ENCODE measurements at regions not wholly inside any gene's neighbourhood (a gene's known extent, or its start where the extent isn't known, plus 50 kb on each side); places are given as distances from the start of the nearest gene placed in this dataset.

DNA sequence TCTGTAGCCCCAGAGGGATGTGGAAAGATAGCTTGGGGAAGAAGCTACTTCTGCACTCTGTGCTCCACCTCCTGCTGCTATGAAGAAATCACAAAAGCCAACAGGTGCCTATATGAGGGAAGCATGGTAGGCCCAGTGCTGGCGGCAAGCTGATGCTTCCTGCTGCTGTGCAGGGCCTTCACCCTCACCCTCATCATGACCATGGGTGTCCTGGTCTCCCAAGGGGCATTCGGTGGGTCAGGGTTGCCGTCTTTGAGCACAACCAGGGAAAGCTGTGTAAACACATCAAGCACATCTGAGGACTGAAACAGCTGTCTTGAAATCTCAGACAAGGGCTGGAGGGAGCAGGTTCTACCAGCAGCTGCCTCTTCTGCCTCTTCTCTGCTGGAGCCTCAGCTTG is 184.0 kb downstream of the FNDC1 start:
- Histone ChIP-seq H3K4me1 (ENCODE audit: low read length) (no peaks in the 10 kb centered on the region), H3K4me2 (ENCODE audit: low read depth, low read length, poor library complexity, severe bottlenecking) (no peak overlapping the region), H2AFZ (ENCODE audit: low read length) (no peak overlapping the region), H3K27ac (ENCODE audit: low read length) (no peak overlapping the region), H3K9me3 (ENCODE audit: low read length) (no peaks in the 10 kb centered on the region), H3K9ac (ENCODE audit: low read length) (no peak overlapping the region), H3K36me3 (ENCODE audit: insufficient read depth, low read length) (no peaks in the 10 kb centered on the region), H3K79me2 (ENCODE audit: low read length) (no peaks in the 10 kb centered on the region), H4K20me1 (ENCODE audit: insufficient read depth, low read depth, low read length) (no peaks in the 10 kb centered on the region), H3K4me3 (ENCODE audit: low read length) (no peak overlapping the region), H3K27me3 (ENCODE audit: low read length) (0 out of 2 replicates have a peak, but pooled peaks cover 3% of the 10 kb centered on the region), H3K9me2 (replicated peaks; ENCODE audit: insufficient read depth, low read length) (no peaks in the 10 kb centered on the region)
- no peak for DNase-seq

GRCh38 chr6:159351707-159352106 is 182.5 kb downstream of the FNDC1 start:
- Histone ChIP-seq H3K9ac (ENCODE audit: low read length) (no peak overlapping the region), H3K27me3 (ENCODE audit: low read length) (0 out of 2 replicates have a peak, but pooled peaks cover 3% of the 10 kb centered on the region), H3K4me3 (ENCODE audit: low read length) (no peak overlapping the region), H3K4me1 (ENCODE audit: low read length) (no peaks in the 10 kb centered on the region), H4K20me1 (ENCODE audit: insufficient read depth, low read depth, low read length) (no peaks in the 10 kb centered on the region), H3K9me2 (replicated peaks; ENCODE audit: insufficient read depth, low read length) (no peaks in the 10 kb centered on the region), H3K36me3 (ENCODE audit: insufficient read depth, low read length) (no peaks in the 10 kb centered on the region), H3K4me2 (ENCODE audit: low read depth, low read length, poor library complexity, severe bottlenecking) (no peak overlapping the region), H2AFZ (ENCODE audit: low read length) (no peak overlapping the region), H3K79me2 (ENCODE audit: low read length) (no peaks in the 10 kb centered on the region), H3K9me3 (ENCODE audit: low read length) (no peaks in the 10 kb centered on the region), H3K27ac (ENCODE audit: low read length) (no peak overlapping the region)
- no peak for DNase-seq

DNA sequence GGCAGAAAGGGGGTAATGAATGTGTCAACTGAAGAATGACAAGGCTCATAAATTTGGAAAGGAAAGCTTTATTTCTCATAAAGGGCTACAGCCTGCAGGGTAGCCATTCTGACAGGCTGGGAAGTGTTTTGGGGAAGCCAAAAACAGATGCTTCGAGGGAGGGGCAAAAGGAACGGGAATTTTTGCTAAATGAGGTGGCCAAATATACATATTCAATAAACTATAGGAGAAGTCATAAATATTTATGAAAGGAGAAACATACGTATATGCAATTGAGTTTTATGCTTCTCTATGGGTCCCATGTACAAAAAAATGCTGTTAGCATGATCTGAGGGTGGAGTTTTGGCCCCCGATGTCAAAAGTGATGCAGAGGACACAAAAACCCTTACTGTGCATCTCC is 180.7 kb downstream of the FNDC1 start:
- Histone ChIP-seq H3K4me2 (ENCODE audit: low read depth, low read length, poor library complexity, severe bottlenecking) (no peak overlapping the region), H3K9me2 (replicated peaks; ENCODE audit: insufficient read depth, low read length) (no peaks in the 10 kb centered on the region), H3K9me3 (ENCODE audit: low read length) (no peaks in the 10 kb centered on the region), H3K4me1 (ENCODE audit: low read length) (no peaks in the 10 kb centered on the region), H3K4me3 (ENCODE audit: low read length) (no peak overlapping the region), H2AFZ (ENCODE audit: low read length) (no peak overlapping the region), H3K79me2 (ENCODE audit: low read length) (no peaks in the 10 kb centered on the region), H3K36me3 (ENCODE audit: insufficient read depth, low read length) (no peaks in the 10 kb centered on the region), H3K27me3 (ENCODE audit: low read length) (0 out of 2 replicates have a peak, but pooled peaks cover 3% of the 10 kb centered on the region), H3K27ac (ENCODE audit: low read length) (no peak overlapping the region), H4K20me1 (ENCODE audit: insufficient read depth, low read depth, low read length) (no peaks in the 10 kb centered on the region), H3K9ac (ENCODE audit: low read length) (no peak overlapping the region)
- DNase-seq: no peak

DNA sequence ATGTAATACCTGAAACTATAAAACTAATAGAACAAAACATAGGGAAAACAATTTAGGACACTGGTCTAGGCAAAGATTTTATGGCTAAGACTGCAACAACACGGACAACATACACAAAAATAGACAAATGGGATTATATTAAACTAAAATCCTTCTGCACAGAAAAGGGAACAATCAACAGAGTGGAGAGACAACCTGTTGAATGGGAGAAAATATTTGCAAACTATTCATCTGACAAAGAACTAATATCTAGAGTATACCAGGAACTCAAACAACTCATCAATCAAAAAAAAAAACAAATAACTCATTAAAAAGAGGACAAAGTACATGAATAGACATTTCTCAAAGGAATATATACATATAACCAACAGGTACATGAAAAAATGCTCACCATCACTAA is 174.5 kb downstream of the FNDC1 start:
- no peak overlapping the region for H3K4me2 ChIP-seq (ENCODE audit: low read depth, low read length, poor library complexity, severe bottlenecking)
- no peak for DNase-seq
- no peaks in the 10 kb centered on the region for H3K4me1 ChIP-seq (ENCODE audit: low read length)
- H3K9ac ChIP-seq (ENCODE audit: low read length): no peak overlapping the region
- no peaks in the 10 kb centered on the region for H3K9me2 ChIP-seq (replicated peaks; ENCODE audit: insufficient read depth, low read length)
- no peaks in the 10 kb centered on the region for H3K36me3 ChIP-seq (ENCODE audit: insufficient read depth, low read length)
- no peak overlapping the region for H3K27ac ChIP-seq (ENCODE audit: low read length)
- H3K9me3 ChIP-seq (ENCODE audit: low read length): no peaks in the 10 kb centered on the region; the same call in 1 of the 2 replicates
- no peak overlapping the region for H3K4me3 ChIP-seq (ENCODE audit: low read length)
- no peaks in the 10 kb centered on the region for H3K27me3 ChIP-seq (ENCODE audit: low read length)
- no peak overlapping the region for H2AFZ ChIP-seq (ENCODE audit: low read length)
- H3K79me2 ChIP-seq (ENCODE audit: low read length): no peaks in the 10 kb centered on the region
- no peaks in the 10 kb centered on the region for H4K20me1 ChIP-seq (ENCODE audit: insufficient read depth, low read depth, low read length)

DNA sequence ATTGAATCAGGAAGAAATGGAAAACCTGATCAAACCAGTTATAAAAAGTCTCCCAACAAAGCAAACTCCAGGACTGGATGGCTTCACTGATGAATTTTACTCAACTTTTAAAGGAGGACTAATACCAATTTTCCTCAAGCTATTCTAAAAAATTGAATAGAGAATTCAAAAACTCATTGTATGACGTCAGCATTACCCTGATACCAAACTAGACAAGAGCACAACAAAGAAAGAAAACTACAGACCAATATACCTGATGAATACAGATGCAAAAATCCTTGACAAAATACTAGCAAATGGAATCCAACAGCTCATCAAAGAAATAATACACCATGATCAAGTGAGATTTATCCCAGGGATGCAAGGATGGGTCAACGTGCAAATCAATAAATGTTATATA is 172.9 kb downstream of the FNDC1 start:
- no peaks in the 10 kb centered on the region; the same call in 1 of the 2 replicates for H3K9me3 ChIP-seq (ENCODE audit: low read length)
- no peak overlapping the region for H3K27ac ChIP-seq (ENCODE audit: low read length)
- no peaks in the 10 kb centered on the region for H4K20me1 ChIP-seq (ENCODE audit: insufficient read depth, low read depth, low read length)
- no peak overlapping the region for H3K4me3 ChIP-seq (ENCODE audit: low read length)
- no peaks in the 10 kb centered on the region for H3K79me2 ChIP-seq (ENCODE audit: low read length)
- no peak overlapping the region for H3K4me2 ChIP-seq (ENCODE audit: low read depth, low read length, poor library complexity, severe bottlenecking)
- no peaks in the 10 kb centered on the region for H3K36me3 ChIP-seq (ENCODE audit: insufficient read depth, low read length)
- no peaks in the 10 kb centered on the region for H3K27me3 ChIP-seq (ENCODE audit: low read length)
- no peak overlapping the region for H3K9ac ChIP-seq (ENCODE audit: low read length)
- no peak overlapping the region for H2AFZ ChIP-seq (ENCODE audit: low read length)
- DNase-seq: no peak
- no peaks in the 10 kb centered on the region for H3K4me1 ChIP-seq (ENCODE audit: low read length)
- H3K9me2 ChIP-seq (replicated peaks; ENCODE audit: insufficient read depth, low read length): no peaks in the 10 kb centered on the region

GRCh38 chr6:159334068-159334467 is 164.9 kb downstream of the FNDC1 start:
- Histone ChIP-seq H3K9me2 (replicated peaks; ENCODE audit: insufficient read depth, low read length) (no peaks in the 10 kb centered on the region), H3K79me2 (ENCODE audit: low read length) (no peaks in the 10 kb centered on the region), H2AFZ (ENCODE audit: low read length) (no peak overlapping the region), H3K27me3 (ENCODE audit: low read length) (no peaks in the 10 kb centered on the region), H3K9ac (ENCODE audit: low read length) (no peak overlapping the region), H3K36me3 (ENCODE audit: insufficient read depth, low read length) (no peaks in the 10 kb centered on the region), H3K9me3 (ENCODE audit: low read length) (peaks cover 3% of the 10 kb centered on the region), H4K20me1 (ENCODE audit: insufficient read depth, low read depth, low read length) (no peaks in the 10 kb centered on the region), H3K27ac (ENCODE audit: low read length) (no peak overlapping the region), H3K4me3 (ENCODE audit: low read length) (no peak overlapping the region), H3K4me1 (ENCODE audit: low read length) (no peaks in the 10 kb centered on the region), H3K4me2 (ENCODE audit: low read depth, low read length, poor library complexity, severe bottlenecking) (no peak overlapping the region)
- no peak for DNase-seq

DNA sequence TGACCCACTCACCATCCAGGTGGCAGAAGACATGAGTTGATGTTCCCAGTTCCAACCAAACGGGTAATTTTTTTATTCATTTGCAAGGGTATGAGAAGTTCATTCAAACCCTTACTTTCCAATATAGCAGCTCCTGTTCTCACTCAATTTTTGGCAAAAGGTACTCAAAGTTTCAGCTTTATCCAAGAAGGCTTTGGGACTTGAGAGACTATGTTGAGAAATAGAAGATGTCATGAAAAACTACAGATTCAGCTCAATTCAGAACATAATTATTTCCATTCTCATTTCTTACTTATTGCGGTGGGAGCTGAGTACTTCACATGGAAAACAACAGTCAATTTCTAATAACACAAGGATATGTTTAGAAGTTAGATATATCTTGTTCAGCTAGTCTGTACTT is 162.3 kb downstream of the FNDC1 start:
- H3K79me2 ChIP-seq (ENCODE audit: low read length): no peaks in the 10 kb centered on the region
- H3K4me3 ChIP-seq (ENCODE audit: low read length): no peak overlapping the region

DNA sequence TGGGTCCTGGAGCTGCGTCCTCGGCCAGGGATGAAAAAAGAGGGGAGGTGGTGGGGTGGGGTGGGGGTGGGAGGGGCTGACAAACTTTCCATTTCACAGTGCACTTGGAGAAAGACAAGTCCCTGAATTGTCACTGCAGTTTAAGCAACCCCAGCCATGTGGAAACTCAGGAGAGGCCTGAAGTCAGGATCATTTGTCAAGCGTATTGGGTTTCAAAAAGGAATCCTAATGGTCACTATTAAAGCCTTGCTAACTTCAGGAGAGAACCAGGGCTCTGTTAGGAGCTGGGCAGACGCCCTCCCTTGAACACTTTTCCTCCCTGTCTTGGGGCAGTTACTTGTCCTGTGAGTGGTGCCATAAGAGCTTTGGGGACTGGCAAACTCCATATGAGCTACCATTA is 159.9 kb downstream of the FNDC1 start:
- no peaks in the 10 kb centered on the region for H3K27me3 ChIP-seq (ENCODE audit: low read length)
- no peaks in the 10 kb centered on the region for H3K9me2 ChIP-seq (replicated peaks; ENCODE audit: insufficient read depth, low read length)
- DNase-seq: no peak
- H3K36me3 ChIP-seq (ENCODE audit: insufficient read depth, low read length): no peaks in the 10 kb centered on the region
- peaks cover 3% of the 10 kb centered on the region; the same call in 1 of the 2 replicates for H3K9me3 ChIP-seq (ENCODE audit: low read length)
- H3K4me3 ChIP-seq (ENCODE audit: low read length): no peak overlapping the region
- no peak overlapping the region for H3K9ac ChIP-seq (ENCODE audit: low read length)
- no peak overlapping the region for H2AFZ ChIP-seq (ENCODE audit: low read length)
- H3K4me2 ChIP-seq (ENCODE audit: low read depth, low read length, poor library complexity, severe bottlenecking): no peak overlapping the region
- H3K79me2 ChIP-seq (ENCODE audit: low read length): no peaks in the 10 kb centered on the region
- no peaks in the 10 kb centered on the region for H4K20me1 ChIP-seq (ENCODE audit: insufficient read depth, low read depth, low read length)
- peaks cover 10% of the 10 kb centered on the region for H3K4me1 ChIP-seq (ENCODE audit: low read length)
- no peak overlapping the region for H3K27ac ChIP-seq (ENCODE audit: low read length)

More for the DNA sequence above, 162.3 kb downstream of the FNDC1 start:
- Histone ChIP-seq H3K9me3 (ENCODE audit: low read length) (peaks cover 3% of the 10 kb centered on the region; the same call in 1 of the 2 replicates), H3K36me3 (ENCODE audit: insufficient read depth, low read length) (no peaks in the 10 kb centered on the region), H3K4me2 (ENCODE audit: low read depth, low read length, poor library complexity, severe bottlenecking) (no peak overlapping the region), H4K20me1 (ENCODE audit: insufficient read depth, low read depth, low read length) (no peaks in the 10 kb centered on the region), H2AFZ (ENCODE audit: low read length) (no peak overlapping the region), H3K27ac (ENCODE audit: low read length) (no peak overlapping the region), H3K4me1 (ENCODE audit: low read length) (peaks cover 9% of the 10 kb centered on the region), H3K9ac (ENCODE audit: low read length) (no peak overlapping the region), H3K27me3 (ENCODE audit: low read length) (no peaks in the 10 kb centered on the region), H3K9me2 (replicated peaks; ENCODE audit: insufficient read depth, low read length) (no peaks in the 10 kb centered on the region)
- DNase-seq: no peak

- no peaks in the 10 kb centered on the region for H3K36me3 ChIP-seq (ENCODE audit: insufficient read depth, low read length)
- peaks cover 10% of the 10 kb centered on the region for H3K4me1 ChIP-seq (ENCODE audit: low read length)
- no peak overlapping the region for H3K9ac ChIP-seq (ENCODE audit: low read length)
- H4K20me1 ChIP-seq (ENCODE audit: insufficient read depth, low read depth, low read length): no peaks in the 10 kb centered on the region
- H3K9me3 ChIP-seq (ENCODE audit: low read length): no peaks in the 10 kb centered on the region
- no peak overlapping the region for H2AFZ ChIP-seq (ENCODE audit: low read length)
- DNase-seq: no peak
- no peak overlapping the region for H3K27ac ChIP-seq (ENCODE audit: low read length)
- no peaks in the 10 kb centered on the region for H3K27me3 ChIP-seq (ENCODE audit: low read length)
- H3K4me3 ChIP-seq (ENCODE audit: low read length): no peak overlapping the region
- no peak overlapping the region for H3K4me2 ChIP-seq (ENCODE audit: low read depth, low read length, poor library complexity, severe bottlenecking)
- no peaks in the 10 kb centered on the region for H3K79me2 ChIP-seq (ENCODE audit: low read length)
- H3K9me2 ChIP-seq (replicated peaks; ENCODE audit: insufficient read depth, low read length): no peaks in the 10 kb centered on the region
Measured at GRCh38 chr6:159328052-159328451, 158.9 kb downstream of the FNDC1 start.

Data from Karpas-422 (cell line).